ENCODE measurements at regions not wholly inside any gene's neighbourhood (a gene's known extent, or its start where the extent isn't known, plus 50 kb on each side); places are given as distances from the start of the nearest gene placed in this dataset.
A peak's percentile ranks its signal among the peaks of the same experiment; 100 is the strongest.
"Not testable (repeated sequence)": the region's sequence is repeated elsewhere in the genome, so short reads cannot be mapped to it uniquely, and the experiment has no call there.

DNA sequence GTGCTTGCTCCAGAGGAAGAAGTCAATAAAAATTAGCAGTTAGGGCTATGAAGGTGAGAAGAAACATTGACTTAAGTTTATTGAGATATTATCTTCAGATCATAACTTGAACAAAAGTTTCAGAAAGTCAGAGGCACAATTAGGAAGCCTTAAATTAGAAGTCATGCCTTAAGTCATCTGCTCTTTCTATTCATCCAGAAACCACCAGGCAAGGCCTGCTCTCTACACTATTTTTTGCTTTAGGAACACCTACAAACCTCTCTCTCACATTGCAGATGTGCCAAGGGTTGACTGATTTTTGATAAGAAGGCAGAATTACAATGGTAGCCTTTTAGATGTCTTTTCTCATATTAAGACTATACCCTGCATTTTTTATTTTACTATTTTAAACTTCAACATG is 268.7 kb downstream of the SPRY2 start:
- DNase-seq, result no peak

DNA sequence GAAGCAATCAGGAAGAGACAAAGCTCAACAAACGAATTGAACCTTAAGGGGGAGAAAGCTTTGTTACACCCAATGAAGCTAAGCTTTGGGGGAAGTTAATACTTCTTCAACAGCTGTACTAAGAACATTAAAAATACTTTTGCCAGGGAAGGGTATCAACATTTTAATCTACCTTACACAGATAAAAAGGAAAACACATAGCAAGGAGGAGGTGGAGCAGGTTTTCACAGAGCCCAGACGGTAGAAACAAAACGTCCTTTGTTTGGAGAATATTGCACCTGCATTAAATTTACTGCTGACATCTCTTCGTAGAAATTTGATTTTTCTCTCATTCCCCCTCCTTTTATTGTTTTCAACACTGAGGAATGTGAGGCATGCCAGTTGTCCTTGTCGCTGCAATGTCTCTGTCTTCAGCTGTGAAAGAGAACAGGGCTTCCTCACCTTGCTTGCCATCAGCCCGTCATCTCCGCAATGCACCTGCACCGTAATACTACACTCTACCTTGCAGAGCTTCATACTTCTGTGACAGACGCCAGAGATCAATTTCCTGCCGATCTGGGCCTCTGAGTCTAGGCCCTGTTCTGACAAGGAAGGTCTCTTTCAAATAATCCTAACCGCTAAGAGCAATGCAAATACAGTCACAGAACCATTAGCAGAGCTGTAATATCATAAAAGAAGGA is 270.8 kb downstream of the SPRY2 start:
- DNase-seq, result no peak

DNA sequence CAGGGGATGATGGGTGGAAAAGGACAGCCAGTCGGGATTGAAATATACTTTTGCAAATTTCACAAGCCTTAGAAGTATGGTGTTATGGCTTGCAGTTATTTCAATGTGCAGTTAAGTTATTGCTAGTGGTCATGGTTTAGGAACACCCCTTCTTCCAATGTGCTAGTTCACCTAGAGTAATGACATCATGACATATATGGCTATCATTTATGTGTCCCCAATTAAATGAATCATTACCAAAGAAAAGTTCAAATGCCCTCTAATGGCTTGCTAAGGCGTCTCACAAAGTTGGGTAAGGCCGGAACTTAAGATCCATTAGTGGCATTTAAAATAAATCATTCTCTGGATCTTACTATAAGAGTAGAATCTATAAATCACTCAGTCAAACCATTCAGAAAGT is 271.6 kb downstream of the SPRY2 start:
- DNase-seq, result no peak

DNA sequence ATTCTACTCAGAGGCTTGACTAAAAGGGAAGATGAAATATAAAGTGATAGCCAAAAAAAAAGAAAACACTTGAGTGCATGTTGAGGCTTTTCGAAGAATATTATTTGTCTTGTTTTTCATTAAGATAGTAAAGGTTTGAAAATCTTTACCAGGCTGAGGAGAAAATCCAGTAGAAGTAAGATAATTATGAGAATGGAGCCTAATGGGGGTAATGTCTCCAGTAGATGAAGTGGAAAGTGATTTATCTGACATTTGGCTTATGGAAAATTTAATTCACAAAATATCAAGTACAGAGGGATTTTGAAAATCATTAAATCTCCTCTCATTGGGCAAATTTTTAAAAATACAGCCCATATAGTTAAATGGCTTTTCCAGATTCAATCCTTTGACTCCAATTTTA is 274.9 kb downstream of the SPRY2 start:
- no peak for DNase-seq

DNA sequence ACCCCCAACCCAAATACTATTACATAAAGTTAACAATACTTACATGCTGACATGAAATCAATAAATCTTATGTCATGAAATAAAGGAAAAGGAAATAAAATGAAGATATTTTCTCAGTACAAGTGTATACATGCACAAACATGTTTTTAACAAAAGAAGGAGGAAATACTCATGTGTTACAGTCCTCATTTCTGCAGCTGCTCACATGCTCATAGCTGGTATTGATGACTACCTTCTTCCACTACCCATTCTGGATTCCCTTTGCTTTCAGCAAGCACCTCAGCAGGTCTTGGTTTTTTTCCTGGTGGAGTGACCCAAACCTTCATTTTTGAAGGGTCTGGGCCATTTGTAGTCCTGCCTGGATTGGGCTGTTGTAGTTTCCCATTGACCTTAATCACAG is 278.5 kb downstream of the SPRY2 start:
- not testable (repeated sequence) for DNase-seq

DNA sequence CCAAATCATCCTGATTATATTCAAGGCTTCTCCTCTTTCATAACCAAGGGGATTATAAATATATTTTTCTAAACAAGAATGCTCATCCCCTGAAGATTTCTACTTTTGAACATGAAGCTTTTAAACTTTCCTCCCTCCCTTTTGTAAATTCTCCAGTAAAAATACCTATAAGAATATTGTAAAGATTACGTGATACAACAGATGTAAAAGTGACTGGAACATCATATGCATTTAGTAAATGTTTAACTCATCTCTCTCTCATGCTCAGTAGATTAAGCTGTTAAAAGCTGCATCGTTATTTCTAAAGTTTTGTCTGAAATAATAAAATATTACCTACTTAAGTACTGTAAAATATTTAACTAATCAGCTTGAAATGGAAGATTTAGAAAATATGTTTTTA is 281.1 kb downstream of the SPRY2 start:
- DNase-seq, result no peak

DNA sequence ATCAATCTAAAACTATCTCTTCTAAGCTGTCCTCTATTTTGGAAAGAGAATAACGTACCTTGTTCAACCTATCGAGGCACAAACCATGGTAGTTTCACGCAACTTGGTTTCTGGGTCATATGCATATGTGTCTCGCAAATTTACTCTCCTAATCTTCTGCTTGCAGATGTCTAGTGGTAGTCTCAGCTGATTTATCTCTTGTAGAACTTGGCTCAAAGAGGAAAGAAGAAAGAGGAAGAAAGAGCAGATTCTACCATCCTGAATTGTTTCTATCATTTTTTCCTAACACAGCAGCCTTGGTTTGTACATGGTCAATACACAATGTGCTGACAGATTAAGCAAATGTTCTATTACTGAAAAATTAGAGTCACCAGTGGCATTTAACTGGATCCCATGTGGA is 282.3 kb downstream of the SPRY2 start:
- DNase-seq, result no peak

DNA sequence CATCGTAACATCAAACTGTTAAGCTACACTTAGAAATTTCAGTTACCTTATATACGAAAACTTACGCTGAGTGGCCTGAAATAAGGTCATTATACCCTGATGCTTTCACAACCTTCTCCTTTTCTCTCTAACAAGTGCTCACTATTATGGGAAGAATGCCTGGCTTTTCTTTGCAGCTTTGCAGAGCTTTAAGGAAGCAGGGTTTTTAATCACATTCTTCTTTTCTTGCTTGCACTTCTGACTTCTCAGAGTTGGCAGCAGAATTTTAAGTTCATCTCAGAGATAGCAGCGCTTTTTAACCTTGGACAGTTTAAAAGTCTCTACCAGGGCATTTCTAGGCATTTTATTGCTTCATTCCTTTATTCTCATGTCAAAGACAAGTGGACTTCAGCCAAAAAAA is 285.1 kb downstream of the SPRY2 start:
- DNase-seq, result no peak

DNA sequence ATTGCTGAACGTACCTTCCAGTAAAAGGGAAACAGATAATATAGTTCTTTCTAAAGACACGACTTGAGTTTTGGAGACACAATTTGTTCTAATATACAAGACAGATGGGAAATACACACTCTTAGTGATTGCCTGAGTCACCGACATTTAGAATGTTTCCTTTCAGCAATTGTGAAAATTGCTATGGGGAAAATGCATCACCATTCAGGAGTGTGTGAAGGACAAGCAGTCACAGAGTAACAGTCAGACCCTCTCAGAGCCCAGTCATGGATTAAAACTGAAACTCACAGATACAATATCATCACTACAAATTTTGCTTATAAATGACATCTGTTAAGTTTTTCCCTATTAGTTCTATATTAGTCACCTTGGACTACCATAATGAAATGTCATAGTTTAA is 286.1 kb downstream of the SPRY2 start:
- no peak for DNase-seq

DNA sequence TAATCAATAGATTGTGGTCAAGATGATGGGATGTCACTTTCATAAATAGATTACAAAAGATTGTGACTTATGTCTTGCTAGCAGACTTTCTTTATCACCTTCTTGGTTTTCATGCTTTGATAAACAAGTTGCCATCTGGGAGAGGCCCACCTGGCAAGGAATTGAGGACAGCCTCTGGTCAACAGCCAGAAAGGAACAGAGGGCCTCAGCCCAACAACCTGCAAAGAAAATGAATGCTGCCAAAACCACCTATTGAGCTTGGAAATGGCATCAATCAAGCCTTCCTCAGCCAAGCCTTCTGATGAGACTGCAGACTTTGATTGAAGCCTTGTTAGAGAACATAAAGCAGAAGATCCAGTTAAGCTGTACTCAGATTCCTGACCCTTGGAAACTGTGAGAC is 288.6 kb downstream of the SPRY2 start:
- no peak for DNase-seq

DNA sequence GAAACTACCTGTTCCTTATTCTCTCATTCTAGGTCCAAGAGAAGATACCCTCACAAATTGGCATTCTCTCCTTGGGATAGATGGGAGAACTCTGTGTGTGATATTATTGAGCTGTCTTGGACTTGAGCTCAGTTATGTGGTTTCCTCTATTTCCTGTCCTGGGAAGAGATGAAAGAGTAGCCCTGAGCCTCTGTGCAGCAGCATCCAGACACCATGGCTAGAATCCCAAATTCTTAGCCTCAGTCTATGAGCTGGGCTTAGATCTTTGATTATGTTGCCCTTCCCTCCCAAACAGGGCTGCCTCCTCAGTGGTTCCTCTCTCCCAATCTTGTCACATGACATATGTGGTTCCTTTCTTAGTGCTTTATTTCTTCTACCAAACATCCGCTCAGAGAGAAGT is 290.7 kb downstream of the SPRY2 start:
- no peak for DNase-seq

DNA sequence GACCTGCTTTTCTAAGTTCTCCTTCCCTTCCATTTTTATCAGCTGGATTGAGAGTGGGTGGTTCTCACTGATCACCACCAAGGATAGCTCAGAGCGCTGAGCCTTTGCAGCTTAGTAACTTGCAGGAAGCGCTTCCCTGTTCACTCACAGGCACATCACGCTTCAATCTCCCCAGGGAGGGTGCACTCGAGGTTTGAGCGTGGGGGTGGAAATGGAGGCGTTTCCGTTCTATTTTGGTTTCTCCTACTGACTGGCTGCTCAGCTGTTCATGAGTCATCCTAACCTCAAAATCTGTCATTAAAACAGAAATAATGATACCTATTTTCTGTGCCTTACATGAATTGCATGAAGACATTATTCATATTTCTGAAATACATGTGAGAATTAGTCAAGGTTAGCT is 292.1 kb downstream of the SPRY2 start:
- peak; percentile 17 to 28 for DNase-seq

DNA sequence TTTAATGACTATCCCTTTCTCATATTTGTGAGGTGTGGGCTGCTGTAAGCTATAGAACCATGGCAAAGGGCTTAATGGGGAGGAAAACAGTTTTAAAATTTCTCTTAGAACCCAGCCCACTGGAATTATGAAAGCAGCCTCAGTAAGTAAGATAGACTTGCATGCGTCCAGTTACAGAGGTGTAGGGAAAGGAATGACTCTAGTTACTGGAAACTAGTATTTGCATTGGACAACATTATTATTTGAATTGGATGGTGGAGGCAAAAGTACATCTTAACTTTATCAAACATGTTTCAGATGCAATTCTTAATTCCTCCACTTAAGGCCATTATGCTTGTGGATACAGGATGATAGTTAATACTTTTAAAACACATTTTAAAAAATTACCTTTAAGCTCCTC is 292.9 kb downstream of the SPRY2 start:
- no peak for DNase-seq

DNA sequence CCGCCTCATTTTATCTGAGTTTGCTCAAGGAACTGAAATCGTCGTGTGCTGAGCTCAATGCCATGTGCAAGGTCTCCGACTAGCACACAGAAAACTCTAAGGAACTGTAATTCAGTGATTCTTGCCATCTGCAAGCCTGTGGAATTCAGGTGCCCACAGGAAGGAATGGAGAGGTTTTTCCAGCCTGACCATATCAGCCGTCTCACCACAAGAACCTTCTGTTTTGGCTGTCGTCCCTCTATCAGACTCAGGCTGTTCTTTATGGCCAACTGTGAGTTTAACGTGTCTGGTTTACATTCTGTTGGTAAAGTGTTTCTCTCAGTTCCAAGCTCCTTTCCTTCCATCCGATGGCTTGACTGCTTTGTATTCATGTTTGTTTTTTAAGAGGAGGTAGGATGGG is 293.5 kb downstream of the SPRY2 start:
- no peak for DNase-seq

DNA sequence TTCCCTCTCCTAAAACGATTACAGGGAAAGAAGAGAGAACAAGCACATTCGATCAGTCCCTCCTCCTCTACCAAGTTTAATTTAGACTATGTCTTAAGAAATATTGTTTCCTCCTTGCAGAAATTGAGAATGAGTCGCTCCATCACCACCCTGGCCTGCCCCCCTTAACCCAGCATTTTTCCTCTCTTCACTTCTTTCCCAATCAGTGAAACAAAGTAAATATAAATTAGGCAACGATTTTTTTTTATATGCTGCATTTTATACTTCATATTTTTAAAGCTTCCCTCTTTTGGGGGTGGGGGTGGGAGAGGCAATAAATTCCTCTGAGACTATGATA is 300.0 kb downstream of the SPRY2 start:
- DNase-seq, result no peak

DNA sequence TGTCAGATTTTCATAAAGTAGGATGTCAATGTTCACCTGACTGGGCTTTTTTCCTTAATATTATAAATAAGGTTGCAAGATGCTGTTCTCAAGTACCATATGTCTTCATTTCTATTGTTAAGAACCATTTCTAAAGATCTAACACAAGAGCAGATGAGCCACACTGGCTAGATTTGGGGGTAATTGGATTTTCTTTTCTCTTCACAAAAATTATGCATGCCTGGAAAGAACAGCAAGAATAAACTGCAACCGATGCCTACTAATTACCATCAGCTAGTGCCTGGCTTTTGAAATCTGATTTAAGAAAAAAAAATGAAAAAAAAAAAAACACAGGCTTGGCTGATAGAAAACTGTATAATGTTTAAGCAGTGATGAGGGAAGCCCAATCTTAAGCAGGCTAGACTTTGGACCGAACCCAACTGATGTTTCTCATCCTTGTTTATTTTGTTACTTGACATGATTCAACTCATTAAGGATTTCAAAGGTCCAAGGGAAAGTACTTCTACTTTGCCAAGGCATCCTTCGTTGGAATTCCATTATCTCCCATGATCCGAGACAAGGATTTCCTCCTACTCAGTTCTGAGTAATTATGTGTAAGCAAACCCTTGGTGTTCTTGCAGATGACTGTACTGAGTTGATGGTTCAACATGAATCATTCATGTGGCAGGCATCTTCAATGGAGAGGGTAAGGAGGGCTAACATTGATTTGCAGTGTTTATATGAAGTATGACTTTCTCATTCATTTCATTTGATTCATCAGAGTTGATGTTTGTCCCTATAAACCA is 300.5 kb downstream of the SPRY2 start:
- no peak for DNase-seq

DNA sequence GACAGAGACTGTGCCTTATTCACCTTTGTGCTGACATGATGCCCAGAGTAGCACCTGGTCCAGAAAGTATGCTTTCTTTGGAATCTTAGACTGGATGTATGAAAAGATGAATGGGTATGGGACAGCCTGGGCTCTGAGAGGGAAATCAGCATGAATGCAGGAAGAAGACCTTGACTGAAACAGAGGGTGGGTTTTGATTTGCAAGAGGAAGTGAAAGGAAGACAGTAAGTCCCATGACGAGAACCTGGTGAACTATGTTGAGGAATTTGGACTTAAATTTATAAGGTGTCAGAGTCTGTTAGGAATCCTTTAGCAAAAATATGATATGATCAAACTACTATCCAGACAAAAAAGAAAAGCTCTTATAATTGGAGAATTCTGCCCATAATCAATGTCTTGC is 301.9 kb downstream of the SPRY2 start:
- no peak for DNase-seq

DNA sequence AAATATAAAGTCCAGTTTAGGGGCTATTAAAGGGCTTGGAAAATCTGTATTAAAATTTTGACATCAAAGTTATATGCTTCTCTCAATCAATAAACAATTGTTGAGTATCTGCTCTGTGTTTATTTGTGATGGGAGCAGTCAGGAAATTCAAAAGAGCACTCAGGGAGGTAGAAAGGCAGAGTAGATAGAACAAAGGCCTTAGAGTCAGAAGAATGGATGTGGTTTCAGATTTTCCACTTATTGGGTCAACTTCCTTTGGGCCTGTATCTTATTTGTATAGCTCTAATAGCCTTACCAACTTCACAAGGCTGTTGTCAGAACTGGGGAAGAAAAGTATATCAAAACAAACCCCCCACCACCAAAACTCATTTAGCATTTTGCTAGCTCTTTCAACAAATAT is 302.6 kb downstream of the SPRY2 start:
- no peak for DNase-seq

DNA sequence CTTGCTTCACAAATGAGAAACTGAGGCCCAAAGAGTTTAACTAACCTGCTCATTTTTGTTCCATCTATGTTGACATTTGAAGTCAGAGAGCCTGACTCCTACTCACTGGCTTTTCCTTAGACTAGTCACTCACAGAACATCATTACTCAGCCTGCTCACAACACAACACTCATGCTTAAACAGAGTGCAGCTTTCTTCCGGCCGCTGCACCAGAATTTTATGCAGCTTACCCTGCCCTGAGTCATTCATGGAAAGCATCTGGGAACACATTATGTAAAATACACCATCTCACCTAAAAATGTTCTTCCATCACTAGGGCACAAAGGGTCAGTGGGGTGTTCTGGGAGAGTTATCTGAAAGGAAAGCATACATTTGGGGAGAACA is 303.4 kb downstream of the SPRY2 start:
- DNase-seq, result no peak

DNA sequence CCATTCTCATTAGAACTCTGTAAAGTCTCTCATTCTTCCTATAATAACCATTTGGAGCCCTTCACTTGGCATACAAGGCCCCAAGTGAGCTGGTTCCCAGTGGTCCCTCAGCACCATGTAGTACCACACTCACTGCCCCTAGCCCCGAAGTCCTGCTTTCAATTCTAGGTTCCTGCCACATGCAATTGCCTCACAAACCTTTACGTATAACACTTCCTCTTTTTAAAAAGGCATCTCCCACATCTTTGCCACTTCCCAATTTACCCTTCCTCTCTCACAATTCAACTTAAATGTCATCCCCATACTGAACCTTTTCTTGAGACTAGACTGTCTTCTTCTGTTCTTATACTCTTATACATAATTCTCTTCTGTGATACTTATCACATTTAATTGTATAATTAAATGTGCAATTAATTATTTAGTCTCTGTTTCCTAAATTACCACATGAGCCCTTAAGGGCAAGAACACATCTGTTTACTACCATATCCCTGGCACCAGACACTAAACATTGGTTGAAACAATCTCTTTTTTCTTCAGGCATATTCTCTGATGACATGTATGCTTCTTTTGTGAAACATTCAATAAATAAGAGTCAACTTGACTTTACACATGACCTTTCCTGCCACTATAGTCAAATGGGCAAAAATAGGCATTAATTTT is 304.0 kb downstream of the SPRY2 start:
- no peak for DNase-seq

DNA sequence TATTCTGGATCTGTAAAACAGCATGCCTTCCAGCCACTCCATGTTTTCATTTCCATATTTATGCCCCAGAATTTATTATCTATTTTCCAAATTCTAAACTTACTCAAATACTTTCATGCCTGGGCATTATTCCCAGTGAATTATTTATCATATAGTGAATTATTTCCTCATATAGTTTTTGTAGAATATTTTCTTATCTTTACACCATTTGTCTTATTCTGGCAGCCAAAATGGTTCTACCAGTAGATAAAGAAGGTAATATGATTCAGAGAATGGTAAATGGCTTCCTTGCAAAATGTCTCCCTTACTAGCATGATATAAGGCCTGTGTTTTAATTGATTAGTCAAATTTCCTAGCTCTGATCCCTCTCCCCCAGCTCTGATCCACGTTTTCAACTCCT is 305.8 kb downstream of the SPRY2 start:
- DNase-seq, result no peak

DNA sequence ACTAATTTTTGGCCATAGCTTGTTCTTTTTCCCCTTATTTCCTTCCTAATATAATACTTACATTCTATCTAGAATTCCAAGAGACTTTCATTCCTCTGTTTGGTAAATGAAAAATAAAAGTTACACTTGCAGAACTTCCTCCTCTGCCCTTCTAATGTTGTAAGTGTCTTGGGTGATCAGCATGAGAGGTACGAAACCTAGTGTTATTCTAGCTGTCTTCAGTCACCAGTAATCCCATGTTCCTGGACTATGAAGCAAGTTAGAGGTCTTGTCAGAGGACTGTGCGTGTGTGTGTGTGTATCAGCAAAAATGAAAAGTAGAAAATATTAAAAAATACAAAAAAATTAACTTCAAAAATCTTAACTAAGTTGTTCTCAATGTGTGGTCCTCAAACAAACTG is 307.0 kb downstream of the SPRY2 start:
- no peak for DNase-seq

DNA sequence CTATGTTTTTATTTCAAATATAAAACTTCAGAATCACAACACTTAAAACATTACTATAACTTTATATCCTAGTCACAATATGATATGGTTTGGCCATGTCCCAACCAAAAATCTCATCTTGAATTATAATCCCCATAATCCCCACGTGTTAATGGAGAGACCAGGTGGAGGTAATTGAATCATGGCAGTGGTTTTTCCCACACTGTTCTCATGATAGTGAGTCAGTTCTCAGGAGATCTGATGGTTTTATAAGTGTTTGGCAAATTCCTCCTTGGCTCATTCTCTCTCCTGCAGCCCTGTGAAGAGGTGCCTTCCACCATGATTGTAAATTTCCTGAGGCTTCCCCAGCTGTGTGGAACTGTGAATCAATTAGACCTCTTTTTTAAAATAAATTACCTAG is 307.6 kb downstream of the SPRY2 start:
- no peak for DNase-seq

DNA sequence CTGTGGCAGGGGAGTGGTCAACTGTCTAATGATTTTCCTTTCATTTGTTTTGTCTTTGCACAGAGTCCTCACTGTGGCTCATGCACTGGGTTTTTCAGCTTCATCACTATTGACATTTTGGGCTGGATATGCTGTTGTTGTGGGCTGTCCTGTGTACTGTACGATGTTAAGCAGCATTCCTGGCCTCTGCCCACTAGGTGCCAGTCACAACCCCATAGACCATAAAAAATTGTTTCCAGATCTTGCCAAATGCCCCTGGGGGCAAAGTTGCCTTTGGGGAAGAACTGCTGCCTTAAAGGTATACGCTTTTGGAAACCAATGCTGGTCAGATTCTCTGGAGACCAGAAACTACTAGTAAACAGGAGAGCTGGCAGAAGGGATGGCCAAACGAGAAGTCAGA is 310.4 kb downstream of the SPRY2 start:
- DNase-seq, result no peak

DNA sequence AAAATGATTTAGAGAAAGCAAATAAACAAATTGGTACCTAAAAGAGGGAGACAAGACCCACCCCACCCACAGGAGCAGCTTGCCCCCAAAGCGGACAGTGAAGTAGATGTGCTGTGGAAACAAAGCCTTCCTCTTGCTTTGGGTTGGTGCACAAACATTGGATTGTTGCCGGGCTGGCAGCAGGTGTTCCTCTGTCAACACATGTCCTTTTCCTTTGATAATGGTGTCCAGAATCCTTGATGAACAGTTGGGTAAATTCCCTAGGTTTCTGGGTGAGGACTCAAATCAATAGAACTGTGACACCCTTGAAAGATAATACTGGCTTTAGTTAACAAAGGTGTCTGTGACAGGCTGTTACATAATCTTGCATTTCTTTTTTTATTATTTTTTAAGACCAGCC is 311.8 kb downstream of the SPRY2 start:
- DNase-seq, result no peak
